ENCODE measurements at regions not wholly inside any gene's neighbourhood (a gene's known extent, or its start where the extent isn't known, plus 50 kb on each side); places are given as distances from the start of the nearest gene placed in this dataset.

DNA sequence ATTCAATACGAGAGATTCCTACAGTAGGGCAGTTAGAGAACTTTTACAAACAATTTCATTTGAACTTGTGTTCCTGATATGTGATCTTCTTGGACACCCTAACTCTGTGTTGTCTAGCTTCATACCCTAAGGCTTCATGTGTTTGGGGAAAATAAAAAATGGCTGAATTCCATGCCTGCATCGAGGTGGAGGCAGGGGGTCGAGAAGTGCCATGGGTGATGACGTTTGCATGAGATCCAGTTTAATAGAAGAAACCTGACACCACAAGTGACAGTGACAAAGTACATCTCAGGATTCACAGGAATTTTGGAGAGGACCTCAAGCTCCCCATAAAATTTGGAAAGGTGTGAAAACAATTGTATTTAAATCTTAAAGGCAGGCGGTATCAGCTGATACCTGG is 169.2 kb upstream of the NABP1 start:
- H2AFZ ChIP-seq (ENCODE audit: low read length) = no peak overlapping the region

DNA sequence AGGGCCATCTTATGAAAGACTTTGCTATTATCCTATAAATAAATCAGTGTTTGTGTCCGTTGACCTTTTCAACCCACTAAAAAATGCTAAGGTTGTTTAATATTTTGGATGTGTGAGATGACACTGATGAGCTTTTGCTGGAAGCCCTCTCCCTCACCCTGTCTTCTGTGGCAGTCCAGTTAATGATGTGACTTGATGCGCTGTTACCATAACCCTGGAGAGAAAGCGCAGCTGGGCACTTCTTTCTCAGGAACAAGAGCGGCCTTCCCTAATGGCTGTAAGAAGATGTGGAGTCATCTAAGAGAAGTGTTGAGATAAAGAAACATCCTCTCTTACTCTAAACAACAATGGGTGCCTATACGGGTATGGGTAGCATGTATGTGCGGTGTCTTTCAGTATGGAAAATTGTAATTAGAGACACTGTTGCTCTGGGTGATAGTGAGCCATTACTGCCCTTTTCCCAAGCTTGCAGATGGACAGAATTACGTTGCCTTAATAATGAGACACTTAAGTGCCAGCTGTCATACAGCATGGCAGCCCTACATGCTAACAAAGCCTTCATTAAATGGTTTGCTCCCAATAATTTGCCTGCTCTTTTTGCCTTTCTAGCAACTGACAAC is 165.6 kb upstream of the NABP1 start:
- Histone ChIP-seq H3K4me2 (ENCODE audit: low read length) (no peak overlapping the region), H3K36me3 (ENCODE audit: low read depth, low read length) (no peaks in the 10 kb centered on the region), H3K9me2 (replicated peaks; ENCODE audit: low read length) (no peaks in the 10 kb centered on the region), H3K79me2 (ENCODE audit: low read length) (no peaks in the 10 kb centered on the region), H3K4me3 (ENCODE audit: low read length) (no peak overlapping the region), H3K9me3 (ENCODE audit: low read length) (0 out of 2 replicates have a peak, but pooled peaks cover 4% of the 10 kb centered on the region), H4K20me1 (ENCODE audit: low read length) (no peaks in the 10 kb centered on the region), H3F3A (ENCODE audit: low read length, unreplicated experiment) (no peaks in the 10 kb centered on the region), H3K27me3 (ENCODE audit: low read length) (no peaks in the 10 kb centered on the region), H3K4me1 (ENCODE audit: insufficient read depth, low read length) (no peaks in the 10 kb centered on the region), H2AFZ (ENCODE audit: low read length) (peak overlapping the region; percentile 36; the same call in 1 of the 2 replicates), H3K27ac (ENCODE audit: low read length) (no peak overlapping the region), H3K9ac (ENCODE audit: low read length) (no peak overlapping the region)
- intact Hi-C loops (cut with micrococcal nuclease) = no loop called here
- TF ChIP-seq EZH2 (IDR thresholded peaks at IDR 0.05; ENCODE audit: low read length, unreplicated experiment) (no peak), CTCF (conservative IDR thresholded peaks at IDR 0.05; ENCODE audit: low read depth, low read length) (no peak), EZH2phosphoT487 (IDR thresholded peaks at IDR 0.05; ENCODE audit: borderline replicate concordance, low read length) (no peak)
- CTCF ChIA-PET = no interaction called here
- POLR2A ChIA-PET (ENCODE audit: unreplicated experiment) = no interaction called here
- ATAC-seq (no peak), DNase-seq (no peak)
- no TSS peak for BruUV-seq (replicated peaks)

More for the DNA sequence above, 169.2 kb upstream of the NABP1 start:
- Histone ChIP-seq H3K4me1 (ENCODE audit: insufficient read depth, low read length) (no peaks in the 10 kb centered on the region), H3K36me3 (ENCODE audit: low read depth, low read length) (no peaks in the 10 kb centered on the region), H3K9me2 (replicated peaks; ENCODE audit: low read length) (no peaks in the 10 kb centered on the region), H3K9me3 (ENCODE audit: low read length) (0 out of 2 replicates have a peak, but pooled peaks cover 4% of the 10 kb centered on the region), H3K79me2 (ENCODE audit: low read length) (no peaks in the 10 kb centered on the region), H4K20me1 (ENCODE audit: low read length) (no peaks in the 10 kb centered on the region), H3K4me3 (ENCODE audit: low read length) (no peak overlapping the region), H3F3A (ENCODE audit: low read length, unreplicated experiment) (no peaks in the 10 kb centered on the region), H3K9ac (ENCODE audit: low read length) (no peak overlapping the region), H3K4me2 (ENCODE audit: low read length) (no peak overlapping the region), H3K27me3 (ENCODE audit: low read length) (no peaks in the 10 kb centered on the region), H3K27ac (ENCODE audit: low read length) (no peak overlapping the region)
- DNase-seq (no peak), ATAC-seq (no peak)
- intact Hi-C loops (cut with micrococcal nuclease) = loop anchor here (10.0 kb wide), 1 partner anchor 134 kb away; no protein-coding TSS in a partner anchor
- POLR2A ChIA-PET (ENCODE audit: unreplicated experiment) = no interaction called here
- CTCF ChIA-PET = no interaction called here
- no TSS peak for BruUV-seq (replicated peaks)
- TF ChIP-seq EZH2 (IDR thresholded peaks at IDR 0.05; ENCODE audit: low read length, unreplicated experiment) (no peak), CTCF (conservative IDR thresholded peaks at IDR 0.05; ENCODE audit: low read depth, low read length) (no peak), EZH2phosphoT487 (IDR thresholded peaks at IDR 0.05; ENCODE audit: borderline replicate concordance, low read length) (no peak)

GRCh38 chr2:191512874-191513273 is 165.1 kb upstream of the NABP1 start:
- intact Hi-C loops (cut with micrococcal nuclease) = no loop called here
- H3K9me3 ChIP-seq (ENCODE audit: low read length) = 0 out of 2 replicates have a peak, but pooled peaks cover 4% of the 10 kb centered on the region
- no peak overlapping the region for H3K4me3 ChIP-seq (ENCODE audit: low read length)
- no peaks in the 10 kb centered on the region for H3K9me2 ChIP-seq (replicated peaks; ENCODE audit: low read length)
- H3K79me2 ChIP-seq (ENCODE audit: low read length) = no peaks in the 10 kb centered on the region
- H3K4me2 ChIP-seq (ENCODE audit: low read length) = no peak overlapping the region
- ChIA-PET CTCF (no interaction called here), POLR2A (ENCODE audit: unreplicated experiment) (no interaction called here)
- H4K20me1 ChIP-seq (ENCODE audit: low read length) = no peaks in the 10 kb centered on the region
- TF ChIP-seq EZH2 (IDR thresholded peaks at IDR 0.05; ENCODE audit: low read length, unreplicated experiment) (no peak), CTCF (conservative IDR thresholded peaks at IDR 0.05; ENCODE audit: low read depth, low read length) (no peak), EZH2phosphoT487 (IDR thresholded peaks at IDR 0.05; ENCODE audit: borderline replicate concordance, low read length) (no peak)
- ATAC-seq (no peak), DNase-seq (no peak)
- H3K4me1 ChIP-seq (ENCODE audit: insufficient read depth, low read length) = no peaks in the 10 kb centered on the region
- H3K36me3 ChIP-seq (ENCODE audit: low read depth, low read length) = no peaks in the 10 kb centered on the region
- no peak overlapping the region for H3K9ac ChIP-seq (ENCODE audit: low read length)
- peak overlapping the region; percentile 36; the same call in 1 of the 2 replicates for H2AFZ ChIP-seq (ENCODE audit: low read length)
- no peaks in the 10 kb centered on the region for H3F3A ChIP-seq (ENCODE audit: low read length, unreplicated experiment)
- no peaks in the 10 kb centered on the region for H3K27me3 ChIP-seq (ENCODE audit: low read length)
- H3K27ac ChIP-seq (ENCODE audit: low read length) = no peak overlapping the region
- no TSS peak for BruUV-seq (replicated peaks)
